Cardiac muscle cell (in vitro differentiated cells and primary cell): ENCODE measurements at regions not wholly inside any gene's neighbourhood (a gene's known extent, or its start where the extent isn't known, plus 50 kb on each side); places are given as distances from the start of the nearest gene placed in this dataset.

Source experiments
- DNase-seq, 2 donors: peaks; one replicate each; pipeline versions ENCODE4 v3.0.0 to v3.0.0-alpha.2; 2010 to 2017; ENCODE audit warnings: low read depth in 1 of 2, low spot score in 1 of 2
- H3K27ac ChIP-seq: fragments of 200-600 bp; sonication (generic); 2 replicates; pipeline ENCODE4 v1.5.1; 2016
- H3K27me3 ChIP-seq: fragments of 200-600 bp; sonication (generic); 2 replicates; pipeline ENCODE4 v1.6.0; 2016; ENCODE audit warnings: control low read depth
- H3K36me3 ChIP-seq: fragments of 200-600 bp; sonication (generic); 2 replicates; pipeline ENCODE4 v1.5.1; 2016; ENCODE audit warnings: control low read depth
- H3K4me1 ChIP-seq: fragments of 200-600 bp; sonication (generic); 2 replicates; pipeline ENCODE4 v1.8.1; 2017; ENCODE audit warnings: low read depth, mild to moderate bottlenecking, mixed run types
- H3K4me3 ChIP-seq: fragments of 200-600 bp; sonication (generic); 2 replicates; pipeline ENCODE4 v1.5.1; 2016; ENCODE audit warnings: mild to moderate bottlenecking
- H3K9me3 ChIP-seq: fragments of 200-600 bp; sonication (generic); 2 replicates; pipeline ENCODE4 v1.5.1; 2017; ENCODE audit warnings: low read depth, mild to moderate bottlenecking, control low read depth
- TF ChIP-seq, protein P1 (sequence below): IDR thresholded peaks from 2 replicates; pipeline ENCODE4 v1.5.1; 2012; ENCODE audit warnings: low read depth, mild to moderate bottlenecking, low read length

DNA sequence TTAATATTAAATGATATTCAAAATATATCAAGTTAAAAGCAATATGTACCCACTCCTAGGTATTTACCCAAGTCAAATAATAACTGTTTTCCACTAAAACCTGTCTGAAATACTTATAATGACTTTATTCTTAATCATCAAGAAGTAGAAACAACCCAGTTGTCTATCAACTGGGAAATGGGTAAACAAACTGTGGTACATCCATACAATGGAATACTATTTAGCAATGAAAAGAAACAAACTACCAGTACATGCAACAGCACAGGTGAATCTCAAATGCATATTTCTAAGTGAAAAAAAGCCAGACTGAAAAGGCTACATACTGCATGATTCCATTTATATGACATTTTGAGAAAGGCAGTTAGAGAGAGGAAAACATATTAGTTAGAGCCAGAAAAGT lies 559.9 kb downstream of the MBD2 start:
- TF ChIP-seq, protein P1, sequence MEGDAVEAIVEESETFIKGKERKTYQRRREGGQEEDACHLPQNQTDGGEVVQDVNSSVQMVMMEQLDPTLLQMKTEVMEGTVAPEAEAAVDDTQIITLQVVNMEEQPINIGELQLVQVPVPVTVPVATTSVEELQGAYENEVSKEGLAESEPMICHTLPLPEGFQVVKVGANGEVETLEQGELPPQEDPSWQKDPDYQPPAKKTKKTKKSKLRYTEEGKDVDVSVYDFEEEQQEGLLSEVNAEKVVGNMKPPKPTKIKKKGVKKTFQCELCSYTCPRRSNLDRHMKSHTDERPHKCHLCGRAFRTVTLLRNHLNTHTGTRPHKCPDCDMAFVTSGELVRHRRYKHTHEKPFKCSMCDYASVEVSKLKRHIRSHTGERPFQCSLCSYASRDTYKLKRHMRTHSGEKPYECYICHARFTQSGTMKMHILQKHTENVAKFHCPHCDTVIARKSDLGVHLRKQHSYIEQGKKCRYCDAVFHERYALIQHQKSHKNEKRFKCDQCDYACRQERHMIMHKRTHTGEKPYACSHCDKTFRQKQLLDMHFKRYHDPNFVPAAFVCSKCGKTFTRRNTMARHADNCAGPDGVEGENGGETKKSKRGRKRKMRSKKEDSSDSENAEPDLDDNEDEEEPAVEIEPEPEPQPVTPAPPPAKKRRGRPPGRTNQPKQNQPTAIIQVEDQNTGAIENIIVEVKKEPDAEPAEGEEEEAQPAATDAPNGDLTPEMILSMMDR: no peak
- no peak for DNase-seq
- H3K27ac ChIP-seq: no peak overlapping the region
- H3K36me3 ChIP-seq: no peaks in the 10 kb centered on the region
- no peaks in the 10 kb centered on the region for H3K27me3 ChIP-seq
- H3K4me3 ChIP-seq: no peak overlapping the region
- H3K9me3 ChIP-seq: no peaks in the 10 kb centered on the region
- no peaks in the 10 kb centered on the region for H3K4me1 ChIP-seq

DNA sequence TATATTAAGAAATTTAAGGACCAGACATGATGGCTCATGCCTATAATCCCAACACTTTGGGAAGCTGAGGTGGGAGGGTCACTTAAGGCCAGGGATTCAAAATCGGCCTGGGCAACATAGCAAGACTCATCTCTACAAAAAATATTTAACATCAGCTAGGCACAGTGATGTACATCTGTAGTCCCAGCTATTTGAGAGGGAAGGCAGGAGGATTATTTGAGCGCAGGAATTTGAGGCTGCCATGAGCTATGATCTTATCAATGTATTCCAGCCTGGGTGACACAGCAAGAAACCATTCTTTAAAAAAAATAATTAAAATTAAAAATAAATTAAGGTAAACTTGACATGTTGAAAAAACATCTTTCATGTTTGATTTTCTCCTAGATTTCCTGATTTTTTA lies 564.2 kb downstream of the MBD2 start:
- no peak for DNase-seq
- Histone ChIP-seq H3K27ac (no peak overlapping the region), H3K9me3 (no peaks in the 10 kb centered on the region), H3K36me3 (no peaks in the 10 kb centered on the region), H3K4me3 (no peak overlapping the region), H3K4me1 (no peaks in the 10 kb centered on the region), H3K27me3 (no peaks in the 10 kb centered on the region)
- TF ChIP-seq, protein P1: no peak

DNA sequence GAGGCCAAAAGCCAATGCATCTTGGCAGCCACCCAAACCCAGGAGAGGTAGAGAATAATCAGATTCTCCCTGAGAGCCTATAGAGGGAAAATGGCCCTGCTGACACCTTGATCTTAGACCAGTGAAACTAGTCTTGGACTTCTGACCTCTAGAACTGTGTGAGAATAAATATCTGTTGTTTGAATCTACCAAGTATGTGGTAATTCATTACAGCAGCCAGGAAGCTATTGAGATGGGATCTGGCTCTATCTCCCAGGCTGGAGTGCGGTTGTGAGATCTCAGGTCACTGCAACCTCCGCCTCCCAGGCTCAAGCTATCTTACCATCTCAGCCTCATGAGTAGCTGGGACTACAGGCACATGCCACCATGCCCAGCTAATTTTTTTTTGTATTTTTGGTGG lies 567.2 kb downstream of the MBD2 start:
- Histone ChIP-seq H3K4me1 (no peaks in the 10 kb centered on the region), H3K9me3 (no peaks in the 10 kb centered on the region), H3K4me3 (no peak overlapping the region), H3K27me3 (no peaks in the 10 kb centered on the region), H3K36me3 (no peaks in the 10 kb centered on the region), H3K27ac (no peak overlapping the region)
- TF ChIP-seq, protein P1: no peak
- DNase-seq: no peak

DNA sequence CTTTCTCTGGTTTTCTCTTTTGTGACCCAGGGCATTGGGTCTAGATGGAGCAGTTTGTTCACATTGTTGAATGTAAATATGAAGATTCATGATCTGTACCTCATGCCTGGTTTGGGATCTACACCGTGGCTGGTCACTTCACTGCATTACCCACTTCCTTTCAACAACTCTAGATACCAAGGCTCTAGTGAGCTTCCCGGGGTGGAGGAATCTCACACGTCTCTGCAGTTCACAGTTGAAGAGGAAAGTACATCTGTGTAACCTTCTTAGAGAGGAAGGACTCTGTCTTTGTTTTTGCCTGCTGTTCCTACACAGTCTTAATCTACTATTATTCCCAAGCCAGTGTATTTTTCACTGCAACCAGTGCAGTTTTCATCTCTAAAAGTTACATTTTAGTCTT lies 574.8 kb downstream of the MBD2 start:
- Histone ChIP-seq H3K4me1 (peaks cover 8% of the 10 kb centered on the region), H3K9me3 (no peaks in the 10 kb centered on the region), H3K27ac (no peak overlapping the region), H3K27me3 (no peaks in the 10 kb centered on the region), H3K36me3 (no peaks in the 10 kb centered on the region), H3K4me3 (no peak overlapping the region)
- TF ChIP-seq, protein P1: no peak
- peak in 1 of 2 donors; percentile 10 for DNase-seq

DNA sequence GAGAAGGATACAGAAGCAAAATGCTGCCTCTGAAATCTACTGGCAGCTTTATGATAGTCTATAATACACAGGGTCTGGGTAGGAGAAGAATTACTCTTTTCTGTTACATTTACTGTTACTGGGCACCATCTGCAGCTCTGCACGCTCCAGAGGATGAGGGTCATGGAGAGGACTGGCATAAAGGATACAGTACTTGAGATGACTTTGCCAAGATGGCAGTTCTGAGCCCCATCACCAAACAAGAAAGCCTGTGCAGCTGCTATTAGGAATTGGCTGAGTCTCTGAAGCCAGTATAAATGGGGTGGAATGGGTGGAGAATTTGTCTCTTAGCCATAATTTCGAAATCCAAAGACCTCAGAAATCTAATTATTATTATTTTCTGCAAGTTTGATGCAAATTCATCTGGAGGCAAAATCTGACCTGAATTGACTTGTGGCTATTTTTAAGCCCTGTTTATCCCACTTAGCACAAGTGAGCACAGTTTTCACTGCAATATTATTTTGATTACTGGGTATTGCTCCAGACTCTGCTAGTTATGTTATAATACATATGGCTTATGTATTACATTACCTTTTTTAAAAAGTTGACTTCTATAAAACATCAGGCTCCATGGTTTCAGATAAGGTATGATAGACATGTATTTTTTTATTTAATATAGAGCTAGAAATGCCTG lies 579.5 kb downstream of the MBD2 start:
- Histone ChIP-seq H3K4me1 (peaks cover 8% of the 10 kb centered on the region), H3K27me3 (no peaks in the 10 kb centered on the region), H3K36me3 (no peaks in the 10 kb centered on the region), H3K9me3 (no peaks in the 10 kb centered on the region), H3K27ac (no peak overlapping the region), H3K4me3 (no peak overlapping the region)
- DNase-seq: no peak
- TF ChIP-seq, protein P1: no peak

DNA sequence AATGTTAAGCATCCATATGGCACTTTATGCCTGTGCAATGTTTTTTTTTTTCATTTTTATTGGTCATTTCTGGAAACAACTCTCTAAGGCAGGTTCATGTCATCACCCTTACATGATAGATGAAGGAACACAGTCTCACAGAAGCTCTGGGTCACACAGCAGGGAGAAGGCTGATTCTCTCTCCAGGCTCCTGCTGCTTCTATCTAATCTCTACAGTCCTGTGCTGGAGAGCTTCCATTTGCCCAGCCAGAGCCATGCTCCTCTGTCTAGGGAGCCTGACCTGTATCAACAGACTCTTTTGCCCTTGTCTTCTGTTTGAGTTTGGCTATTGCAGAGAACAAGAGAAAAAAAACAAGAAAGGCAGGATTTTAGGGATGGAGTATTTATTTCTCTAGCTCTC lies 584.8 kb downstream of the MBD2 start:
- H3K36me3 ChIP-seq: no peaks in the 10 kb centered on the region
- no peaks in the 10 kb centered on the region for H3K27me3 ChIP-seq
- H3K4me3 ChIP-seq: no peak overlapping the region
- TF ChIP-seq, protein P1: no peak
- no peaks in the 10 kb centered on the region for H3K9me3 ChIP-seq
- peak overlapping the region; percentile 88 for H3K27ac ChIP-seq
- DNase-seq: peak in 1 of 2 donors; percentile 81
- H3K4me1 ChIP-seq: peaks cover 7% of the 10 kb centered on the region
